PFSK-1 (cell line): ENCODE measurements at regions not wholly inside any gene's neighbourhood (a gene's known extent, or its start where the extent isn't known, plus 50 kb on each side); places are given as distances from the start of the nearest gene placed in this dataset.

ENCODE experiments used
- FOXP2 ChIP-seq: optimal IDR thresholded peaks from 2 replicates; pipeline ENCODE3; 2011; ENCODE audit warnings: borderline replicate concordance, control low read depth, inconsistent platforms; ENCODE audit not compliant: insufficient read depth; ENCODE audit errors: extremely low read length, extremely low read depth
- POLR2AphosphoS5 ChIP-seq: IDR thresholded peaks from 2 replicates; pipeline ENCODE4 v1.6.1; 2012; ENCODE audit warnings: low read depth, mild to moderate bottlenecking, control low read depth, low read length, moderate library complexity
- SIN3A ChIP-seq: IDR thresholded peaks from 2 replicates; pipeline ENCODE4 v1.6.1; 2012; ENCODE audit warnings: mild to moderate bottlenecking, low read length, moderate library complexity, borderline replicate concordance; ENCODE audit not compliant: insufficient read depth
- TAF1 ChIP-seq: IDR thresholded peaks from 2 replicates; pipeline ENCODE4 v1.6.1; 2012; ENCODE audit warnings: low read length, control low read depth, borderline replicate concordance; ENCODE audit not compliant: insufficient read depth
- TF ChIP-seq, protein P1 (sequence below), 2 experiments: IDR thresholded peaks; 2 replicates each; pipeline versions ENCODE4 v1.6.1 to v1.8.0; 2011 to 2012; ENCODE audit warnings: low read depth in 2 of 2, low read length in 2 of 2, control low read depth in 1 of 2, inconsistent platforms in 1 of 2, mild to moderate bottlenecking in 1 of 2, moderate library complexity in 1 of 2; ENCODE audit not compliant: insufficient read depth in 1 of 2

GRCh38 chr10:130766071-130766470 lies 545.5 kb downstream of the TCERG1L start:
- TF ChIP-seq POLR2AphosphoS5 (no peak), FOXP2 (no peak), TAF1 (no peak), SIN3A (no peak)
- TF ChIP-seq, protein P1, sequence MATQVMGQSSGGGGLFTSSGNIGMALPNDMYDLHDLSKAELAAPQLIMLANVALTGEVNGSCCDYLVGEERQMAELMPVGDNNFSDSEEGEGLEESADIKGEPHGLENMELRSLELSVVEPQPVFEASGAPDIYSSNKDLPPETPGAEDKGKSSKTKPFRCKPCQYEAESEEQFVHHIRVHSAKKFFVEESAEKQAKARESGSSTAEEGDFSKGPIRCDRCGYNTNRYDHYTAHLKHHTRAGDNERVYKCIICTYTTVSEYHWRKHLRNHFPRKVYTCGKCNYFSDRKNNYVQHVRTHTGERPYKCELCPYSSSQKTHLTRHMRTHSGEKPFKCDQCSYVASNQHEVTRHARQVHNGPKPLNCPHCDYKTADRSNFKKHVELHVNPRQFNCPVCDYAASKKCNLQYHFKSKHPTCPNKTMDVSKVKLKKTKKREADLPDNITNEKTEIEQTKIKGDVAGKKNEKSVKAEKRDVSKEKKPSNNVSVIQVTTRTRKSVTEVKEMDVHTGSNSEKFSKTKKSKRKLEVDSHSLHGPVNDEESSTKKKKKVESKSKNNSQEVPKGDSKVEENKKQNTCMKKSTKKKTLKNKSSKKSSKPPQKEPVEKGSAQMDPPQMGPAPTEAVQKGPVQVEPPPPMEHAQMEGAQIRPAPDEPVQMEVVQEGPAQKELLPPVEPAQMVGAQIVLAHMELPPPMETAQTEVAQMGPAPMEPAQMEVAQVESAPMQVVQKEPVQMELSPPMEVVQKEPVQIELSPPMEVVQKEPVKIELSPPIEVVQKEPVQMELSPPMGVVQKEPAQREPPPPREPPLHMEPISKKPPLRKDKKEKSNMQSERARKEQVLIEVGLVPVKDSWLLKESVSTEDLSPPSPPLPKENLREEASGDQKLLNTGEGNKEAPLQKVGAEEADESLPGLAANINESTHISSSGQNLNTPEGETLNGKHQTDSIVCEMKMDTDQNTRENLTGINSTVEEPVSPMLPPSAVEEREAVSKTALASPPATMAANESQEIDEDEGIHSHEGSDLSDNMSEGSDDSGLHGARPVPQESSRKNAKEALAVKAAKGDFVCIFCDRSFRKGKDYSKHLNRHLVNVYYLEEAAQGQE (IDR thresholded peaks at IDR 0.05; ENCODE audit: insufficient read depth in 1 of 2, low read depth in 2 of 2, low read length in 2 of 2) = no peak

- TF ChIP-seq POLR2AphosphoS5 = no peak
- TF ChIP-seq, protein P1 (IDR thresholded peaks at IDR 0.05; ENCODE audit: insufficient read depth in 1 of 2, low read depth in 2 of 2, low read length in 2 of 2) = no peak
- TF ChIP-seq FOXP2 = no peak
- TF ChIP-seq SIN3A = no peak
- no peak for TF ChIP-seq TAF1
Measured at GRCh38 chr10:130767116-130767730, 544.3 kb downstream of the TCERG1L start.

DNA sequence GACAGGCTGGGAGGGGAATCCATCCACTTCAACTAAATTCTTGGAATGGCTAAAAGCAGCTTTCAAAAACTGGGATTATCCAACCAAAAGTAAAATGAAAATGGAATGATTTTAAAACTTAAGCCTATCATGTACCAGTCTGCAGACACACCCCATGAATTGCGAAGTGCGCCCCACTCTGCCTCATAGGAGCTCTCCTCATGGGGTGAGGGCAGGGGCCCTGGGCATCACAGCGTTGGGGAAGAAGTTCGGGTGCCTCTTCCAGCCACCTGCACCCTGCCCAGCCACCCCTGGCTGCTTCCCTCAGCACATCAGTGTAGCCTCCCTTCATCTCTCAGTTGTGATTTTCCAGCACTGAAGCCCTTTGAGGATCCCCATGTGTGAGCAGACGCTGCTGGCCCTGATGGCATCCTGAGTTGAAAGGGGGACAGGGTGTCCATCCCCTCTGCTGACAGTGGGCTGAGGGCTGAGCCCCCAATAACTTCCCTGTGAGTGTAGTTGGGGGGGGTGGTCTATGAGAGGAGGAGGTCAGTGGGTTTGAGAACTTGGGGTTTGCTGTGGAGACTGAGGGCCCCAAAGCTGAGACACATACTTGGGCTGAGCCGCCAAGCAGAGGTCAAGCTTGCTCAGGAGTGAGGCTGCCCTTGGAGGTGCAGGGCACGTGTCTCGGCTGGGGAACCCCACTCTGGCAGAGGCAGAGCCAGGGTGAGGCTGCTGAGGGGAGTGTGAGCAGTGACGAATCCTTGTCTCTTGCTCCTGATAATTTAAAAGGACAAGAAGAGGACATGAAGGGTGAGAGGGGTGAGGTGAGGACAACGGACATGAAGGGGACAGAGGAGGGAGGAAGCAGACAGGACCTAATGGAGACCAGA lies 542.1 kb downstream of the TCERG1L start:
- no peak for TF ChIP-seq FOXP2
- TF ChIP-seq TAF1 = no peak
- no peak for TF ChIP-seq SIN3A
- TF ChIP-seq POLR2AphosphoS5 = no peak
- TF ChIP-seq, protein P1 (IDR thresholded peaks at IDR 0.05; ENCODE audit: insufficient read depth in 1 of 2, low read depth in 2 of 2, low read length in 2 of 2) = no peak

DNA sequence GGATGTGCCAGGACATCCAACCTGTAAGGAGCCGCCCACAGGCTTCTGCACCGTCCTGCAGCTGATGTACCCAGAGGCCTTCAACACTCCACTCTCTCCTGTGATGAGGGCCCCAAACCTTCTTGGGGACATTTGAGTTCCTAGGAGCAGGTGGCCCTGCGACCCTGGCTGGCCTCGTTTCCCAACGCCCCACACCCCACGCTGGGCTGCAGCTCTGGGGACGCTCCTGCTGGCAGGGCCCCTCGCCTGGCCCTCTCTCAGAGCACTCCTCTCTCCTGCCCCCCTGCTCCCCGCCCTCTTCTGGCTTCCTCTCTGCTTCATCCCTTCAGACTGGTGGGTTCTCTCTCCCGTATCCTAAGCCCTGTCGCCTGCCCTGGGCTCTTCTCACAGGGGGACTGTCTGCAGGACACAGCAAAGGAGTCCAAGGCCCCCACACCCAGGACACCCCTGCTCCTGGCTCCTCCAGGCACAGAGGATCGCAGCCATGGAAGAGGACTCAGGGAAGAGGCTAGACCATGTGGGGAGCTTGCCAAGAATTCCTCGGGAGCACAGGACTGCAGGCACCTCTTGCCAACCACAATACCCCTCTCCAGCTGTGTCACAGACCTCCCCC lies 541.4 kb downstream of the TCERG1L start:
- TF ChIP-seq FOXP2 (no peak), POLR2AphosphoS5 (no peak), TAF1 (no peak), SIN3A (no peak)
- TF ChIP-seq, protein P1 (IDR thresholded peaks at IDR 0.05; ENCODE audit: insufficient read depth in 1 of 2, low read depth in 2 of 2, low read length in 2 of 2) = no peak
